ENCODE measurements at regions not wholly inside any gene's neighbourhood (a gene's known extent, or its start where the extent isn't known, plus 50 kb on each side); places are given as distances from the start of the nearest gene placed in this dataset.
"Not testable (repeated sequence)": the region's sequence is repeated elsewhere in the genome, so short reads cannot be mapped to it uniquely, and the experiment has no call there.

- no peak for TF ChIP-seq JUND (IDR thresholded peaks at IDR 0.05; ENCODE audit: low read depth)
- DNase-seq (ENCODE audit: low read depth in 1 of 2, low spot score in 1 of 2) = no peak
- in situ Hi-C loops (cut with HindIII; ENCODE audit: low pct_unique_long_range_greater_than_20kb, low sequenced_read_pairs) = no loop called here
These were observed 345.7 kb upstream of the RUNX1 start for GRCh38 chr21:35394634-35395369.

GRCh38 chr21:35394049-35394448 lies 344.9 kb upstream of the RUNX1 start:
- in situ Hi-C loops (cut with HindIII; ENCODE audit: low pct_unique_long_range_greater_than_20kb, low sequenced_read_pairs) = no loop called here
- no peak for TF ChIP-seq JUND (IDR thresholded peaks at IDR 0.05; ENCODE audit: low read depth)
- DNase-seq (ENCODE audit: low read depth in 1 of 2, low spot score in 1 of 2) = no peak

DNA sequence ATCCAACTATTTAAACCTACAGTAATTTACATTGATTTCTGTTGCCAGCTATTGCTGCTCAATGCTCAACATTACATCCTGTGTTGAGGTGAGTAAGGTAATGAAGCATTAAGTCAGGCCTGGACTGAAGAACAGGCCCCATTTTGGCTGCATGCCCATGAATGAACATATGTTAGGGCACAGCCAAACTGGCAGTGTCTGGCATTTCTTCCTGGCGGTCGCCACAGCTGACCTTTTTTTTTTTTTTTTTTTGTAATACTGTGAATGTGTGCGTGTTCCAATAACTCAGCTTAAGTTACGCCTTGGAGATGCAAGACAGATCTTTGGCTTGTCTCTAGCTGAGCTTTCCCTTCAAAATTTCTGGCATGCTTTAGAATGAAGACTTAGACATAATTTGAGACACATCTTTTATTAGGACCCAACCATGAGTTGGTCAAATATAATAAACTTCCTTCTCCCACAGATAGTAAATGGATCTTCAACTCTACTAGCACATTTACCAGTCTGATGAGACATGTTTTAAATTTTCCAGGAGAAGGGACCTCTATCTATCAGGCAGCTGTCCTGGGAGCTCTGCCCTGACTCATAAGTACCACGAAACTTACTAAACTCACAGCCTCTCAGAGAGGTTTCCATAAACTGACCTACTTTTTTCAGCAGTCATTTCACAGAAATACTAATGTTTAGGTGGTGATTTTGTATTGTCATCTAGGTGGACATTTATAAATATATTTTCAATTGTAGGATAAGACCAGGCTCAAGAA lies 341.1 kb upstream of the RUNX1 start:
- TF ChIP-seq JUND (IDR thresholded peaks at IDR 0.05; ENCODE audit: low read depth) = no peak
- DNase-seq (ENCODE audit: low read depth in 1 of 2, low spot score in 1 of 2) = no peak
- in situ Hi-C loops (cut with HindIII; ENCODE audit: low pct_unique_long_range_greater_than_20kb, low sequenced_read_pairs) = no loop called here

DNA sequence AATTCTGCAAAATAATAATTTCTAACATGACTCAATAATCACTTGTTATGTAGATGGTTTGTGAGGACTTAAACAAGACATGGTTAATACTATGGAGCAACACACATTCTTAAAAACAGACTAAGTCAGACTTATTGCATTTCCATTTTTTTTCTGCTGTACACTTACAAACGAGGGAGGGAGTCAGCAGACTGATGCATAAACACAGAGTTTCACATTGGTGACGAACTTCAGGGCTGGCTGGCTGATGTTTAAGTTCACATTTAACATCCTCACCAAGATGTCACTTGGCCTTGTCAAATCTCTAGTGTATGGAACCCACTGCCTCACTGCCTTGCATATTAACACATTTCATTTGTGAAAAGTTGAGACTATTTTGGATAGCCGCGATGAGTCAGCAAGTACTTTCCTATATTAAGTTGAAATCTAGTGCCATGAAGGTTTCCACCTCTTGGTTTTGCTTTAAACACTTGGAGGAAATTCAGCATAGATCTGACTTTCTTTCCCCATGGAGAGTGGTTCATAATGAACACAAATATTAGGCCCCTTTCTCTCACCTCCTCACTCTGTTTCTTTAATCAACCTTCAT lies 337.5 kb upstream of the RUNX1 start:
- DNase-seq (ENCODE audit: low read depth in 1 of 2, low spot score in 1 of 2) = no peak
- no peak for TF ChIP-seq JUND (IDR thresholded peaks at IDR 0.05; ENCODE audit: low read depth)
- in situ Hi-C loops (cut with HindIII; ENCODE audit: low pct_unique_long_range_greater_than_20kb, low sequenced_read_pairs) = no loop called here

DNA sequence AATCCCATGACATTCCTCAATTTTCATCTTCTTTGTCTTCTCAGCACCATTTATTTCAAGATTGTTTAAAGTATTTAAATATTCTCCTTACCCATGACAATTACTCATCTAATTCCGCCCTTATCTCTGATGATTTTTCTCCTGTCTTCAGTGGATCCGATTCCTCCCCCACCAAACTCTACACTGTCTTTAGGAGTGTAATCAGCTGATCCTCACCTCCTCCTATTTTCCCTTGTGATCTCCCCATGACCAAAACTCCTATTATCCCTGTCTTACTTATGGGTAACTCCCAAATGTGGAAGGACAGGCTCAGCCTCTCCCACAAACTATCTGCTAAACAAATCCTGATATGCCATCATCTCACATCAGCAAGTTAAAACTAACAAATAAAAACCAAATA lies 335.3 kb upstream of the RUNX1 start:
- no peak for DNase-seq (ENCODE audit: low read depth in 1 of 2, low spot score in 1 of 2)
- TF ChIP-seq JUND (IDR thresholded peaks at IDR 0.05; ENCODE audit: low read depth) = no peak
- in situ Hi-C loops (cut with HindIII; ENCODE audit: low pct_unique_long_range_greater_than_20kb, low sequenced_read_pairs) = no loop called here

DNA sequence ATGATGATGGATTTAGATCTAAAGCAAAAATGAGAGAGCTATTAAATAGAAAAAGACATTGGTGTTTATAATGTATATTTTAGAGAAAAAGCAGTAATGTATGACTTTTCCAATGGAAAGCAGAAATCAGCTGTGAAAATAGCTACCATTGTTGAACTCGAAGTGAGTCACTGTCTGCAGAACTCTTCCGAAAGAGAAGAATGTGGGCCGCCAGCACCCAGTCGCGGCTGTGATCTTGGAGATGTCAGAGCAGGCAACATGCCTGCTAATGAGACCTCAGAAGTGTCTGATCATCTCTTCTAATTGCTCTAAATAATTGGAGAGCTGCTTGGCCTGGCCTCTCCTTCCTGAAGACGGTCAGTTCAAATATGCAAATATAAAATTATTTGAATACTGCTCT lies 333.6 kb upstream of the RUNX1 start:
- no peak for DNase-seq (ENCODE audit: low read depth in 1 of 2, low spot score in 1 of 2)
- TF ChIP-seq JUND (IDR thresholded peaks at IDR 0.05; ENCODE audit: low read depth) = no peak
- in situ Hi-C loops (cut with HindIII; ENCODE audit: low pct_unique_long_range_greater_than_20kb, low sequenced_read_pairs) = no loop called here

DNA sequence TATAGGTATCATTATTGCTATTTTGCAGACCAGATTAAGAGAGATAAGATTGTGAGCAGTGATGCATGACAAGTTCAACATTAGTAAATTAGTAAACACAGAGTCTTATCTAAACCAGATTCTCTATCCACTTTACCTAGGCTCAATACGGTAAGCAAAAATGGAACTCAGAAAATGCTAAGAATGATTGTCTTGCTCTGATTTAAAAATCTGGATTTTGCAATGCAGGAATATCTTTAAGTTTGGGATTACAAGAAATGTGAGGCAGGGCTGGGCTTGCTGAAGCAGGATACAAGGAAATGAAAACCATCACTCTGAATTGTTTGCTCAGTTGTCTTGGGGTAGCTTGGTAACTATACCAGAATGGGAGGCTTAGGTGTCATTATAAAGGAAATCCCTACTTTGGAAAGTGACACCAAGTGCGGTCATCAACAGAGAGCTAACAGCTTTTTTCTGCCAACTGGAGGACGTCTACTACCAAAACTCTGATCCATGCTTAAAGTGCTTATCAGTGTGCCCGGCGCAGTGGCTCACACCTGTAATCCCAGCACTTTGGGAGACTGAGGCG lies 332.7 kb upstream of the RUNX1 start:
- no peak for DNase-seq (ENCODE audit: low read depth in 1 of 2, low spot score in 1 of 2)
- in situ Hi-C loops (cut with HindIII; ENCODE audit: low pct_unique_long_range_greater_than_20kb, low sequenced_read_pairs) = no loop called here
- TF ChIP-seq JUND (IDR thresholded peaks at IDR 0.05; ENCODE audit: low read depth) = no peak

DNA sequence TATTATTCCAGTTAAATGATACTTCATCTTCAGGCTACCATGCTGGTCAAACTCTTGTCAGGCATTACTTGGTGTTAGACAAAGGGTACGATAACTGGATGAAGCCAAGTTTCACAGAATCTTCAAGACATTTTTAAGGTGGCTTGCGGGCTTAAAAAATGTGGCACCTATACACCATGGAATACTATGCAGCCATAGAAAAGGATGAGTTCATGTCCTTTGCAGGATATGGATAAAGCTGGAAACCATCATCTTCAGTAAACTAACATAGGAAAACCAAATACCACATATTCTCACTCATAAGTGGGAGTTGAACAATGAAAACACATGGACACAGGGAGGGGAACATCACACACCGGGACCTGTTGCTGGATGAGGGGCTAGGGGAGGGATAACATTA lies 331.2 kb upstream of the RUNX1 start:
- DNase-seq (ENCODE audit: low read depth in 1 of 2, low spot score in 1 of 2); in situ Hi-C loops (cut with HindIII; ENCODE audit: low pct_unique_long_range_greater_than_20kb, low sequenced_read_pairs): not testable (repeated sequence)

- no peak for TF ChIP-seq JUND (IDR thresholded peaks at IDR 0.05; ENCODE audit: low read depth)
- no peak for DNase-seq (ENCODE audit: low read depth in 1 of 2, low spot score in 1 of 2)
- in situ Hi-C loops (cut with HindIII; ENCODE audit: low pct_unique_long_range_greater_than_20kb, low sequenced_read_pairs) = no loop called here
These were observed 329.8 kb upstream of the RUNX1 start for GRCh38 chr21:35378881-35379280.

GRCh38 chr21:35377505-35378090 lies 328.5 kb upstream of the RUNX1 start:
- in situ Hi-C loops (cut with HindIII; ENCODE audit: low pct_unique_long_range_greater_than_20kb, low sequenced_read_pairs) = no loop called here
- no peak for TF ChIP-seq JUND (IDR thresholded peaks at IDR 0.05; ENCODE audit: low read depth)
- DNase-seq (ENCODE audit: low read depth in 1 of 2, low spot score in 1 of 2) = no peak

GRCh38 chr21:35376406-35377135 lies 327.5 kb upstream of the RUNX1 start:
- TF ChIP-seq JUND (IDR thresholded peaks at IDR 0.05; ENCODE audit: low read depth) = no peak
- DNase-seq (ENCODE audit: low read depth in 1 of 2, low spot score in 1 of 2) = no peak
- in situ Hi-C loops (cut with HindIII; ENCODE audit: low pct_unique_long_range_greater_than_20kb, low sequenced_read_pairs) = no loop called here

DNA sequence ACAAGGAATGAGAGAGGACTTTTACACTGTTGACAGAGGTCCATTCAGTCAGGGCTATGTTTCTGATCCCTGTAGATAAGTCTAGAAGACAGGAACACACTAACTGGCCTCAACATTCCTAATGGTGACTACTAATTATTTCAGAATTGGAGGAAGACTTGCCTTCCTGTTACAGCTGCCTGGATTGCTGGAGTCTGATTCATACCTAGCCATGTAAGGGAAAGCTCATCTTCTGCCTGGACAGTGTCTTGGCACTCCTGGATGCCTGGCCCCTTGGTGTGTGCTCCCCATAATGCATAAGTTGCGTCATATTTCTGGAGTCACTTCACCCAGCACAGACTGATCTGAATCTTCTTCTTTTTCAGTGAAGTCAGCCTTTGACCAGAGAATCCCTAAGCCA lies 326.0 kb upstream of the RUNX1 start:
- in situ Hi-C loops (cut with HindIII; ENCODE audit: low pct_unique_long_range_greater_than_20kb, low sequenced_read_pairs) = no loop called here
- no peak for DNase-seq (ENCODE audit: low read depth in 1 of 2, low spot score in 1 of 2)
- no peak for TF ChIP-seq JUND (IDR thresholded peaks at IDR 0.05; ENCODE audit: low read depth)

Measured in T47D (cell line).